GM20000 (cell line): ENCODE measurements at regions not wholly inside any gene's neighbourhood (a gene's known extent, or its start where the extent isn't known, plus 50 kb on each side); places are given as distances from the start of the nearest gene placed in this dataset.

Experiments
- DNase-seq: peaks from one replicate; pipeline ENCODE4 v3.0.0; 2012; ENCODE audit warnings: low spot score
- TF ChIP-seq, protein P1 (sequence below): IDR thresholded peaks from 2 replicates; pipeline ENCODE4 v1.5.1; 2012; ENCODE audit warnings: mild to moderate bottlenecking, control low read depth; ENCODE audit errors: extremely low read depth, missing control alignments

DNA sequence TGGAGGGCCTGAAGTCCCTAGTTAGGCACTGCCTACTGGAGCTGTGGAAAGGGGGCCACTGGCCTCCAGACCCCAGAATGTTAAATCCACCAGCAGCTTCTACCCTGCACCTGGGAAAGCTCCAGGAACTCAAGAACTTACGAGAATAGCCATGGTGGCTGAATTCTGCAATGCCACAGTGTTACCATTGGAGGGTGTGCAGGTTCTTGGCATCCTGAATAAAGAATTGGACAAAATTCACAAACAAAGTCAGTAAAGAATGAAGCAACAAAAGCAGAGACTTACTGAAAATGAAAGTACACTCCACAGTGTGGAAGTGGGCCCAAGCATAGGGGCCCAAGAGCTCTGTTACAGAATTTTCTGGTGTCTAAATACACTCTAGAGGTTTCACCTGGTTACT is 107.0 kb downstream of the PRDM9 start:
- TF ChIP-seq, protein P1, sequence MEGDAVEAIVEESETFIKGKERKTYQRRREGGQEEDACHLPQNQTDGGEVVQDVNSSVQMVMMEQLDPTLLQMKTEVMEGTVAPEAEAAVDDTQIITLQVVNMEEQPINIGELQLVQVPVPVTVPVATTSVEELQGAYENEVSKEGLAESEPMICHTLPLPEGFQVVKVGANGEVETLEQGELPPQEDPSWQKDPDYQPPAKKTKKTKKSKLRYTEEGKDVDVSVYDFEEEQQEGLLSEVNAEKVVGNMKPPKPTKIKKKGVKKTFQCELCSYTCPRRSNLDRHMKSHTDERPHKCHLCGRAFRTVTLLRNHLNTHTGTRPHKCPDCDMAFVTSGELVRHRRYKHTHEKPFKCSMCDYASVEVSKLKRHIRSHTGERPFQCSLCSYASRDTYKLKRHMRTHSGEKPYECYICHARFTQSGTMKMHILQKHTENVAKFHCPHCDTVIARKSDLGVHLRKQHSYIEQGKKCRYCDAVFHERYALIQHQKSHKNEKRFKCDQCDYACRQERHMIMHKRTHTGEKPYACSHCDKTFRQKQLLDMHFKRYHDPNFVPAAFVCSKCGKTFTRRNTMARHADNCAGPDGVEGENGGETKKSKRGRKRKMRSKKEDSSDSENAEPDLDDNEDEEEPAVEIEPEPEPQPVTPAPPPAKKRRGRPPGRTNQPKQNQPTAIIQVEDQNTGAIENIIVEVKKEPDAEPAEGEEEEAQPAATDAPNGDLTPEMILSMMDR, result no peak

DNA sequence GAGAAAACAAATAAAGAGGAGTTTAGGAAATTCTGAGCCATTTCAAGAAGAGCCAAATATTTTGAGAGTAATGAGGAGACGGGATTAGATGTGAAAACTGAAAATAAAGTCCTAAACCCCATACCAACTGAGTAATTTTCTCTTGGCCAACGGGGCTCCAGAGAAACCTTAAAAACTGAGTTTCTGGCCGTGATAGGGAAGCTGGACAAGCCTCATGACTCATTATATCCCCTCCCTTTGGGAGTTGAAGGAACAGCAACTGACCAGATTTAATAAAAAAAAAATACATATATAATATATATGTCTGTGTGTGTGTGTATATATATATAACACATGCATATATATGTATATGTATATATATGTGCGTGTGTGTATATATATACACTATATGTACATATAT is 119.6 kb downstream of the PRDM9 start:
- no peak for DNase-seq
- TF ChIP-seq, protein P1, result no peak

More for the DNA sequence above, 107.0 kb downstream of the PRDM9 start:
- DNase-seq, result no peak

DNA sequence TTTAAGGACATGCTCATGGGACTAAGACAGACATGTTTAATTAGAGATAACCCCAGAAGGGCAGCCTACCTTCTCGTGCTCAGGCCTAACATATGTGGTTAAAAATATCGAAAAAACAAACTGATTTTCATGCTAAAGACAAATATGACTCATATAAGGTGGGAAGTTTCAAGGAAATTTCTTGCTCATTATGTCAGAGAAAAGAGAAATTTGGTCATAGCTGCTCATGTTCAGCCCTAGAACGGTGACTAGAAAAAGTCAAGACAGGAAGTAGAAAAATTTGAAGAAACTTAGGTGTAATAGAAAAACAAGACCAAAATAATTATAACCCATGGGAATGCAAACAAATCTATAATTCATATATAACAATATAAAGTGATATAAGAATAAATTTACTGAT is 120.6 kb downstream of the PRDM9 start:
- no peak for DNase-seq
- TF ChIP-seq, protein P1, result no peak

DNA sequence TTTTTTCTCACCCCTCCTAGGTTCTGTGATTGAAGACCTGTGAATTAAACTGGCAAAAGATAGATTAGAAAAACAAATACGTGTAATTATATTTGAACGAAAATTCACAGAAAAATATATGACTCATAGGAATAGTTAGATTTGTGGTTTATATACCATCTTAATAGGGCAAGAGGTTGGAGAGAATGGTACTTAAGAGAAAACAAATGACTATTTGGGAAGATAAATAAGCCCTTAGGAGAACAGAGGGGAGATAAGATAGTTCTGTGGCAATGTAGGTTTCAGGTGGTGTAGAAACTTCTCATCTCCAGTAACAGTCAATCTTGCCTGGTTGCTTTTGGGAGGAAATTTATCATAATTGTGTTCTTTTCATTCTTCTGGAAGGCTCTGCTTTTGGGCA is 122.0 kb downstream of the PRDM9 start:
- TF ChIP-seq, protein P1, result no peak
- no peak for DNase-seq

DNA sequence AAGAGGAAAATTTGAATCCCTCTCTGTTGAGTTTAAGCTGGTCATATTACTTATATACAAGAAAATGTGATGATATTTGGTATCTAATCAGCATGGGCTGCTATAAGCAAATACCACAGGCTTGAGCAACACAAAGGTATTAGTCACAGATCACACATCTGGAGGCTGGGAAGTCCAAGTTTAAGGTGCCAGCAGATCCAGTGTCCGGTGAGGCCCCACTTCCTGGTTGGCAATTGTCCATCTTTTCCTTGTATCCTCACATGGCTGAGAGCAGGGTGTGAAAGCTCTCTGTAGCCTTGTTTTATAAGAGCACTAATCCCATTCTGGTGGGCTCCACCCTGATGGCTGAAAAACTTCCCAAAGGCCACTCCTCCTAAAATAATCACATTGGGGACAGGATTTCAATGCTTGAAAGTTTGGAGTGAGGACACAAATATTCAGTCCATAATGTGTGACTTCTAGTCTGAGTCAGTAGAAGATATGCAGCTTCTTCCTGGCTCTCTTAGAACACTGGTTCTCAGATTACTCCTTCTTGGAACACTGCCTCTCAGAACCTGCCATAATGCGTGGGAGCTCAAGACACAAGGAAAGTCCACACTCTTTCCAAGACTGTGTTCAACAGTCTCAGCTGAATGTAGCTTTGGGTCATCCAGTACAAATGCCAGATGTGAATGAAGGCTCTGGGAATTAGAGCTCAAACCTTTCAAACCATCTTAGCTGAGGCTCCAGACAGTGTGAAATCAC is 124.1 kb downstream of the PRDM9 start:
- TF ChIP-seq, protein P1, result no peak
- DNase-seq, result no peak

DNA sequence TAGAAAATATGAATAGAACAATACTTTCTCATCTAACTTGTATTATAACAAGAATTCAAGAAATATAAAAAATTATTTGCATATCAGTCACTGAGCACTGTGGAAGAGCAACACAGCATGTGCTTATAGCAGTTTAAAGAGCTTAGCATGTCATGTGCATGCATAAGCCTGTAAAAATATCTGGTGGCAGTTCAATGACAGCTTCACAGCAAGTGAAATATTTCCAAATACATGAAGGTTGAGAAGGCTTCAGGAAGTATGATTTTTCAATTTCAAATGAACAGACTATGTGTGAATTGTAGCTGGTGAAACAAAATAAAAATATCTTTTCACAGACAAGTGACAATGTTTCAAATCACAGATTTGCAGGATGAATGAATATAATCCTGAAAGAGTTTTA is 128.5 kb downstream of the PRDM9 start:
- TF ChIP-seq, protein P1, result no peak
- DNase-seq, result no peak

DNA sequence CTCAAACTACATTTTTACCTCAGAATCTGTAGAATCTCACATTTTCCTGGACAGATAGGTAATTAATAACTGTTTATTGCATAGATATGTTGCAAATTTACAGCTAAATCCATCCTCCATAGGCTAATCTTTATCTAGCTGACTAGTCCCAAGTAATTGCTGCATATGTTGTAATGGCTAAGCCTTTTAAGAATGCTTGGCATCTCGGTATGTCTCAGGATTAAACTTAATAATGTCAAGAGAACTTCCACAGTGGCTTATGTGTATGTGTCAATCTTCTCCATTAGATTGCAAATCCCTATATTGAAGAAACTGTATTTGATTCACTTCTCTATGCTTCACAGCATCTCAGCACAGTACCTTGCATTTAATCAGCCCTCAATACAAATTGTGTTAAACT is 131.9 kb downstream of the PRDM9 start:
- DNase-seq, result no peak
- TF ChIP-seq, protein P1, result no peak
